HG03196 (cell line): ENCODE measurements at regions not wholly inside any gene's neighbourhood (a gene's known extent, or its start where the extent isn't known, plus 50 kb on each side); places are given as distances from the start of the nearest gene placed in this dataset.
"Not testable (repeated sequence)": the region's sequence is repeated elsewhere in the genome, so short reads cannot be mapped to it uniquely, and the experiment has no call there.

Experiments used
- ATAC-seq: cut with Tn5 transposase; IDR thresholded peaks from one replicate; pipeline ENCODE4 v1.9.1; 2021; ENCODE audit not compliant: unreplicated experiment

DNA sequence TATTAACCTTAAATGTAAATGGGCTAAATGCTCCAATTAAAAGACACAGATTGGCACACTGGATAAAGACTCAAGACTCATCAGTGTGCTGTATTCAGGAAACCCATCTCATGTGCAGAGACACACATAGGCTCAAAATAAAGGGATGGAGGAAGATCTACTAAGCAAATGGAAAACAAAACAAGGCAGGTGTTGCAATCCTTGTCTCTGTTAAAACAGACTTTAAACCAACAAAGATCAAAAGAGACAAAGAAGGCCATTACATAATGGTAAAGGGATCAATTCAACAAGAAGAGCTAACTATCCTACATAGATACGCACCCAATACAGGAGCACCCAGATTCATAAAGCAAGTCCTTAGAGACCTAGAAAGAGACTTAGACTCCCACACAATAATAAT is 80.1 kb upstream of the NPSR1 start:
- ATAC-seq: not testable (repeated sequence)

DNA sequence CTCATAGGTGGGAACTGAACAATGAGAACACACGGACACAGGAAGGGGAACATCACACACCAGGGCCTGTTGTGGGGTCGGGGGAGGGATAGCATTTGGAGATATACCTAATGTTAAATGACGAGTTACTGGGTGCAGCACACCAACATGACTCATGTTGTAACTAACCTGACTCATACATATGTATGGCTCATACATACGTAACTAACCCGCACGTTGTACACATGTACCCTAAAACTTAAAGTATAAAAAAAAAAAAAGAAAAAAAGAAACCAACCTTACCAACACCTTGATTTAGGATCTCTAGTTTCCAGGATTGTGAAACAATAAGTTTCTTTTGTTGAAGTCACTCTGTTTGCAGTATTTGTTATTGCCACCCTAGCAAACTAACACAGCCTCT is 76.3 kb upstream of the NPSR1 start:
- not testable (repeated sequence) for ATAC-seq

DNA sequence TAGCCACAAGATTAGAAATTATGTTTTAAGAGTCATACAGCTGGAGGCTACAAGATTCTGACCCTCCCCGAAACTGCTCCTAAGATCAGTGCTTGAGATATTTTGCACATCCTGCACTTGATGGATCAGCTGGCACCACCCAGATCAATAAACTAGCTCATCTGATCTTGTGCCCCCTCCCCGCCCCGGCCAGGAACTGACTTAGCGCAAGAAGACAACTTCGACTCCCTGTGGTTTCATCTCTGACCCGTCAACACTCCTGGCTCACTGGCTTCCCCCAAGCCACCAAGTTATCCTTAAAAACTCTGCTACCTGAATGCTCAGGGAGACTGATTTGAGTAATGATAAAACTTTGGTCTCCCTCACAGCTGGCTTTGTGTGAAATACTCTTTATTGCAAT is 73.5 kb upstream of the NPSR1 start:
- no peak for ATAC-seq

- ATAC-seq: no peak
These were observed 61.1 kb upstream of the NPSR1 start for GRCh38 chr7:34596887-34597286.

DNA sequence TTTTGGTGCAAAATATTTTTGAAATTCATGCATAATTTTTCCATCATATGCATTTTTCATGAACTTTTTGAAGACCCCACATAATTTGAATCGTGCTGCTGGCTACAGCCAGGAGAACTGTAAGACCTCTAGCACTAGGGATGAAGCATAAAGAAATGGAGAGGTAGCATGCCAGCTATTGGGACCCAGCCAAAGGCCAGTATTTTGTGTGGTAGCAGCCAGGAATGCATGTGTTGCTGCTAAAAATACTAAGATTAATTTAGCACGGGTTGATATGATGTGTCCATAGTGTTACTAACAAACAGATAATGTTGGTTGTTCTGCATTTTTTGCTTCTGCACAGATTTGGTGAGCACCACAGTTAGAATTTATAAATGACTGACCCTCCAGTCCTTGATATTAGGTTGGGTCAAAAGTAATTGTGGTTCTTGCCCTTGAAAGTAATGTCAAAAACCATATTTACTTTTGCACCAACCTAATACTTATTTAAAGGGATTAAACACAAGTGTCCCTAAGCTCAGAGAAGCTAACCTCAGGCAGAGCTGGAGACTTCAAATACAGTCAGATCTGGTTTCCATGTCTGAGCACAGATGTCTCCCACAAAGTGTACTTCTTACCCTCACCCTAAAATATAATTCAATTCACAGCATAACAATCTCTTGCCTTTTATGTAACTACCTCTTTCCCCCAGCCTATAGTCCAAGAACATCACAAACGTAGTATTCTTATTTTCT is 54.1 kb upstream of the NPSR1 start:
- no peak for ATAC-seq
